NCI-H2107 treated with DMSO at 0.1 percent for 48 hours (cell line): ENCODE measurements at regions not wholly inside any gene's neighbourhood (a gene's known extent, or its start where the extent isn't known, plus 50 kb on each side); places are given as distances from the start of the nearest gene placed in this dataset.
A peak's percentile ranks its signal among the peaks of the same experiment; 100 is the strongest.
"Not testable (repeated sequence)": the region's sequence is repeated elsewhere in the genome, so short reads cannot be mapped to it uniquely, and the experiment has no call there.

Experiments used
- DNase-seq: peaks from one replicate; lab custom pipeline; 2025; ENCODE audit not compliant: unreplicated experiment; lab: John Stamatoyannopoulos, UW

GRCh38 chr10:8305876-8306652 lies 251.6 kb downstream of the GATA3 start:
- DNase-seq = no peak

DNA sequence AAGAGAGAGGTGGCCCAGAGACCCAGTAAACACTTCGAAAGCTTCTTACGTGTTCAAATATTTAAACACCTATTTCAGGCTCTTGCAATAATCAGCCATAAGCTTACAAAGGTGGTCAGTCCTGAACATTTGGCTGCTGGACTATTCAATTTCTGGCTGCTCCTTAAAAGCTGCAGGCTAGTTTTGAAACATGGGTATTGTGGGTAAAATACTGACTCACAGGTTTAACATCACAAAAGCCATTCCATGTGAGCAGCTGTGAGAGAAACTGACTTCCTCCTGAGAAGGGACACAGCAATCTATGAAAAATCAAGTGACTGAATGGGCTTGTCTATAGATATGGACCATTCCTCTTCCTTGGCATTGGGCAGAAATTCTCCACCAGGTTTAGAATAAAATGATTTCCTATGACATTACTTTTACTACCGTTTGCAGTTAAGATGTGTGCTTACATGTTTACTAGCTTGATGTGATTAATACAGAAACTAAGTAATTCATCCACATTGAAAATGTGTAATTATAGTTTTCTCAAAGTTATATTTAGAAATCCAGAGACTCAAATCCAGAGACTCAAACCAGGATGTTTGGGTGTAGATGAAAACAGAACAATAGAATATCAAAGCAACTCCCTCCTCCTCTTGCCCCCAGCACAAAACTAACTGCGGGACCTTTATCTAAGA lies 252.3 kb downstream of the GATA3 start:
- DNase-seq = no peak

GRCh38 chr10:8310930-8311329 lies 256.4 kb downstream of the GATA3 start:
- DNase-seq = no peak

- no peak for DNase-seq
Observed at GRCh38 chr10:8311526-8312070, 257.1 kb downstream of the GATA3 start.

DNA sequence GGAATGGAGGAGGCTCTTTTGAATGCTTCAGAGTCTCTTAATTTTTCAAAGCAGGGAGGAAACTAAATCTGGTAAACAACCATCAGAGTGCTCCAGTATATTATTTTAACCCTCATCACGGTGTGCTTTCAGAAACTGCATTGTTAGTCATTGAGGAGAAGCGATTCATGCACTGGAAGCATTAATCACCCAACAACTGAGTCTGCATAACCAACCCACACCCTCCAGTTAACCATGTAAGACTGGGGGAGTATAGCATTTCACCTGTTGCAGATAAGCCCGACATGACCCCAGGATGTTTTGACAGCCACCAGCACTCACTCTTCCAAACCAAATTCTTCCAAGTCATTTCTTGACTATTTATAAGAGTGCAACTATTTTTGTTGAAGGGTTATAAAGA lies 257.6 kb downstream of the GATA3 start:
- DNase-seq = no peak

DNA sequence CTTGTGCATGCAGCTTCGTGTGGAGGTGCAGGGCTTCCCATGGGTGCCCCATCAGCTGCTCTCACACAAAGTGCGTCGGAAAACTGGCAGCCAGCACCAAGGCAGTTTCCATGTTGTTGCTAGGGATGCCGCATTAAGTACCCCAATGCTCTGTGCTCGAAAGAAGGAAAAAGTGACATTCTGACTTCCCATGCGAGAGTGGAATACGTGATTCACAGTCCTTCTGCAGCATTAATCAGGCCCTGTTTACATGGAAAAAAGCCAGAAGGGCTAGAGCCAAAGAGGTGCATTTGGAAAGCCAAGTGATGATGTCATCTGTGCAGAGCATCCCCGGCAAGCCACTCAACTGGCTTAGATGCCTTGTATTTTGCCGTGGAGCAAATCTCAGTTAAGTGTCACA lies 258.3 kb downstream of the GATA3 start:
- DNase-seq = no peak

- no peak for DNase-seq
Observed at GRCh38 chr10:8314486-8314885, 260.0 kb downstream of the GATA3 start.

DNA sequence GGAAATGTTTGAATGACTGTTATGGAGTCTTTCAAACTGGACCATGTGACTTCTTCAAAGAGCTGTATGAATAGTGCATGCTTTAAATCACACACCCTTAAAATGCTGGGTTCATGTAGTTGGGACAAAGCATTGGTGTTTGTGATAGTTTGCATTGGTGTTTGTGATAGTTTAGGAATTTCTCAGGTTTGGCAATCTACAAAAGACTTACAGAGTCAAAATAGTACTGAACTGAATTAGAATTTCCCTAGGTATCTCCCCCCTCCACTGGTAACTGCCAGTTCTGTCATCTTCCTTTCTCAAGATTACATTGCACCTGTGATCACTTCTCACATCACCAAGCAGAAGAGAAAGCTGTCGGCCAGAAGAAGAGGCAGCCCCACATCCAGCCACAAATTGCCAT lies 261.1 kb downstream of the GATA3 start:
- DNase-seq = no peak

DNA sequence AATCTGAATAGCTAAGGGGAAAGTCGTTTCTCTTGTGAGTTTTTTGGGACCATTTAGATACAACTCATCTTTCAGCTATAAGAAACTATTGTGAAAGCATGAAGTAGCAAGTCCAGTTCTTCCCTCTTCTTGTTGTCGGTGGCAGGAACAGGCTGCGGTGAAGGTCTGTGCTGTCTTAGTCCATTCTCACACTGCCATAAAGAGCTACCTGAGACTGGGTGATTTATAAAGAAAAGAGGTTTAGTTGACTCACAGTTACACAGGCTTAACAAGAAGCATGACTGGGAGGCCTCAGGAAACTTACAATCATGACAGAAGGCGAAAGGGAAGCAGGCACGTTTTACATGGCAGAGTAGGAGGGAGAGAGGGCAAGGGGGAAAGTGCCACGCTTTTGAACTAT lies 261.8 kb downstream of the GATA3 start:
- DNase-seq = no peak

GRCh38 chr10:8318429-8318828 lies 263.9 kb downstream of the GATA3 start:
- not testable (repeated sequence) for DNase-seq

DNA sequence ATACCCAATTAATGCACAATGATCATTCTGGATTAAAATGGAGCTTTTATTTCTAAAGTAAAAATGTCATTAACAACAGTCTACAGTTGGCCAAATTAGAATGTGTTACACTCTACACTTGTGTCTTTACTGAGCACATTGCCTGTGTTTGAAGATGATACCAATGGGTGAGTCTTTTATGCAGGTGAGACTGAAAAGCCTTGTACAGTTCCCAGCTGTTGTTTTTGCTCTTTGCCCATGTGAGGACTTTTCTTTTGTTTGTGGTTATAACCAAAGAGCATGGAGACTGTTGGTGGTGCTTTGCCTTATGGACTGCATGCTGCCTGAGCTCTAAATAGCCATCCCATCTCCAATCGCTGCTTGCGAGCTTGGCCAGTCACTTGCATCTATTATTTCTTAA lies 264.5 kb downstream of the GATA3 start:
- DNase-seq = no peak

DNA sequence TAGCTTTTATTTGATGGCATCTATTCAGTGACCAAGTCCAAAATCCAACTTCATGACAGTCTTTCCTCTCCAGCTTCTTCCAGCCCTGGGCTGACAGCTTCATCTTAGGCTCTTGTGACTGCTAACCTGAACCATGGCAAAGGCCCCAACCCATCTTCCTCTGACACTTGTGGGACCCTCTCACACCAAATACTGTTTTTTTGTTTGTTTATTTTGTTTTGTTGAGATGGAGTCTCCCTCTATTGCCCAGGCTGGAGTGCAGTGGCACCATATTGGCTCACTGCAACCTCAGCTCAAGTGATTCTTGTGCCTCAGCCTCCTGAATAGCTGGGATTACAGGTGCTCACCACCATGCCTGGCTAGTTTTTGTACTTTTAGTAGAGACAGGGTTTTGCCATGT lies 265.2 kb downstream of the GATA3 start:
- no peak for DNase-seq

DNA sequence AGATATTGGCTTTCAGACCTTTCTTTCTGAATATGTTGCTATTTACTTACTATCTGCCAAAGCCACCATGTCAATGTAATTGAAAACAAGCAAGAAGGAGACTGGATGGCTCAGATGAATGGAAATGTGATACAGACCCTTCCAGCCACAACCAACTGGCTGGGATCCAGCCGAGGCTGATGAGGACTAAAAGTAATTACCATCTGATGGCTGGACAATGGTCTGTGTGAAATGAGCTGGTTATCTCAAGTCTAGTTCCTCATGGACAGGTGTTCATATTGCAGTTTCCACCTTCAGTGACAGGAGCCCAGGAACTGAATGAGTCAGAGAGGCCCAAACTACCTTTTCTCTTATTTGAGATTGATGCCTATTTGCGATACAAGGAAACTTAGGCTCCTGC lies 267.5 kb downstream of the GATA3 start:
- DNase-seq = peak; percentile 37

DNA sequence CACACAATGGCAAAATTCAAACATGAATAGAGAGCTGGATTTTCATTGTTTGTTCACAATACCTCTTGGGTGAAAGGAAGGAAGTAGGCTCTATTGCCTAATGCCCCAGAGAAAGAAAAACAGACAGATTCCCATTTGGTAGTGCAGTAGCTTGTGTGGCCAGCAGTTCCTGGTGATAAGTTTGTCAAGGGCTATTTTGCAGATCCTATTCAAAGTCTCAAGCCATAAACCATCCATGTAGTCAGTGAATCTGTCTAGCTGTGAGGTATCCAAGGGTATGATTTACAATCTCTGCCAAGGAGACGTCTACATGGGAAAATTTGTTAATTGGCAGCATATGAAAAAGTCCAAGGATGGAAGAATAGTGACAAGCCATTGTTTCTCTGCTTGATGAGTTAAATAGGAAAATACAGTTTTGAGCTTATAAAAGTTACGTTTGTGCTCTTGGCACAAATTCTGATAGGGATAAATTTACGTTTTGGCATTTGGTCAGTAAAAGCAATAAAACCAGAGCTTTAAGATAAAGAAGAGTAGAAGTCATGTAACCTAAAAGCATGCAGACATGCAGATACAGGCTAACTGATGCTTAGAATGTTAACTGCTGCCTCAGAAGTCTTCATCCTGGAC lies 269.1 kb downstream of the GATA3 start:
- no peak for DNase-seq

DNA sequence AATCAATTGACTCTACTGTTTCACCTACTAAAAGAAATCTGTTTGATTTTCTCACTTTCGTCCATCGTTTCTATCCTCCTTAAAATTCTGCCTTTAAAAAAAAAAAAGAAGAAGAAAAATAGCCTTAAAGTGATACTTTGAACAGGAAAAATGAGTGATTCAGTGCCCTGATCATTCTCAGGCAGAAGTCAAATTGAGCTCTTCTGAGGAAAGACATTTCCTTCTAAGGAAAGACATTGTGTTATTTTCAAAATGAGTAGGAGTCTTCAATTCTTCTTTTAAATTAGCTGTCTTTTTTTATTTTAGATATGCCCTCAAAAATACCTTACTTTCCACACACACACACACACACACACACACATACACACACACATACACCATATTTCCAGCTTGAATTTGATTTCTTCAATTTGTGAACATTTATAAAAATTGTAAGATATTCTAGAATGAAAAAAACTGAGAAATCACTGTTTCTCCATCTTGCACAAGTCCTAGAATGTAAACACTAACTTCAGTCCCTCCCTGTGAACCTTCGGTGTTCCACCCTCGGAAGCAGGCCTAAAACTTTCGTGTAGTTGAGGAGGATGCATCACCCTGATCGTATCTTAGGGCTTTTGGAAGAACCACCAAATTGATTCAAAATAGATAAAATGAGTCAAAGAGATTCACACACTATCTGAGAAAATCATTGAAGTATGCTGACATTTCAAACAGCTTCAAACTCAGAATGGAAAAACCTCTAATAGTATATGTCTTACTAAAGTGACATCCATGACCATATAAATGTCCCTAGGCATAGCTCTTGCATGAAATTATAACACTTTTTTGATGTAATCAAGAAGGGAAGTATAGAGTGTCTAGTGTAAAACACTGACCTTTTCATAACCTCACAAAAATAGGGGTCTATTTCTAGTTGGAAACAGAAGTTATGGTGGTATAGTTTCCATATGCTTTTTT lies 270.8 kb downstream of the GATA3 start:
- DNase-seq = no peak

GRCh38 chr10:8326396-8327139 lies 272.1 kb downstream of the GATA3 start:
- DNase-seq = no peak

DNA sequence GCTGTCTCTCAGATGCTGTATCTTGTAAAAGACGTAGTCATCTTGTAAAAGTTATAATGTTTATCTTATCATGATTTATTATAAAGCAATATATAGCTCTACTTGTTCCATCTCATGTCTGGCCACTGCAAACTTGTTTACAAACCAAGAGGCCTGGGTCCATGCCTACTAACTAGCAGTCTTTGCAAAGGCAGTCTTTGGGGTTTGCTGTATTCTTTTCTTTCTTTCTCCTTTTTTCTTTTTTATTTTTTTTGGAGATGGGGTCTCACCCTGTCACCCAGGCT lies 272.6 kb downstream of the GATA3 start:
- no peak for DNase-seq

DNA sequence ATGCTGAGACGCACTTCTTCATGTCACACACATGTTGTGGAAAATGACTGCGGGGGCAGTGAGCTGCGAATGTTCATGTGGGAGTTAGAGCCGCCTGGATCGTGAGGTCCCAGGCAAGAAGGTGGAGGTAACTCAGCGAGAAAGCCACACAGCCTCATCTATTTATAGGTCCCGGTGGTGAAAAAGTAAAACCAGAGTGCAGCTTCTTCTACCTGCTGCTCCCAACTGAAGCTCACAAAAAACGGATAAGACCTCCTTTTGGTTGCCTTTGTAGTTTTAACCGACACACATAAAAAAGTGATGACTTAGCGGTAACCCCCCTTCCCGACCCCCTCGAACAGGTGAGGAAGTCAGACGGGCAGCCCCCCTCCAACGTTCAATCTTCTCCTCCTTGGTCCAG lies 276.9 kb downstream of the GATA3 start:
- DNase-seq = no peak

GRCh38 chr10:8331896-8332729 lies 277.6 kb downstream of the GATA3 start:
- no peak for DNase-seq

GRCh38 chr10:8332730-8333111 lies 278.2 kb downstream of the GATA3 start:
- DNase-seq = no peak
